ENCODE measurements at regions not wholly inside any gene's neighbourhood (a gene's known extent, or its start where the extent isn't known, plus 50 kb on each side); places are given as distances from the start of the nearest gene placed in this dataset.

DNA sequence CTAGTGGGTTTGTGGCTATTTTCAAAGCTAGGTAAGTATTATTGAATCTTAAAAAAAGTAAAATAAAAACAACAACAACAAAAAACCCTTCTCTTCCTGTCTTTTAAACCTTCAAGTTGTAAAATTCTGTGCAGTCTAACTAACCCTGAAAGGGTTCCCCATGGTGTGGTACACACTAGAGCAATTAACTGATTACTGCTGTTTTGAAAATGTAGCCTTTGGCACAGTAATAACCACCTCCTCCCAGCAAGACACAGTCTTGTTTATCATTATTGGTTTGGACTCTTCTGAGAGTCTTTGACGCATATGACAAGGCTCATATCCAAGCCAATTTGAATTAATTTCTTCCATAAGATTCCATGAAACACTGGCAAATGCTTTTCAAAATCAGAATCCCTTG lies 2184.6 kb upstream of the PIK3C3 start:
- Histone ChIP-seq H3K36me3 (no peaks in the 10 kb centered on the region), H3K9me3 (replicated peaks) (peaks cover 7% of the 10 kb centered on the region), H3K4me1 (replicated peaks) (no peaks in the 10 kb centered on the region), H3K4me3 (no peak overlapping the region), H3K27me3 (replicated peaks) (no peaks in the 10 kb centered on the region), H3K27ac (no peak overlapping the region)
- no peak for DNase-seq (ENCODE audit: low read depth in 1 of 2, low spot score in 2 of 2)

DNA sequence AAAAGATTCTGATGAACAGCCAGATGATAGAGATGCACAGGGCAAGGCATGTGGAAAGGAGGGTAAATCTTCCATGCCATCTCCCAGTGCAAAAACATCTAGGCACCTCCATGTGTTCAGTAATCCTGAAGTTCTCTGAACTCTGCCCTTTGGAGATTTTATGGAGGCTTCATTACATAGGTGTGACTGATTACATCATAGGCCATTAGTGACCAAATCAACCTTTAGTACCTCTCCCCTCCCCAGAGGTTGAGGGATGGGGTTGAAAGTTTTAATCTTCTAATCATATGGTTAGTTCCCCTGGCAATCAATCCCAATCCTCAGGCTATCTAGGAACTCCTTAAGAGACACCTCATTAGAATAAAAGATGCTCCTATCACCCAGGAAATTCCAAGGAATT lies 2190.2 kb upstream of the PIK3C3 start:
- Histone ChIP-seq H3K27me3 (replicated peaks) (no peaks in the 10 kb centered on the region), H3K4me3 (no peak overlapping the region), H3K9me3 (replicated peaks) (no peaks in the 10 kb centered on the region), H3K27ac (no peak overlapping the region), H3K4me1 (replicated peaks) (no peaks in the 10 kb centered on the region), H3K36me3 (no peaks in the 10 kb centered on the region)
- DNase-seq (ENCODE audit: low read depth in 1 of 2, low spot score in 2 of 2): no peak

- Histone ChIP-seq H3K9me3 (replicated peaks) (no peaks in the 10 kb centered on the region), H3K27ac (no peak overlapping the region), H3K4me3 (no peak overlapping the region), H3K36me3 (no peaks in the 10 kb centered on the region), H3K4me1 (replicated peaks) (no peaks in the 10 kb centered on the region), H3K27me3 (replicated peaks) (no peaks in the 10 kb centered on the region)
- DNase-seq (ENCODE audit: low read depth in 1 of 2, low spot score in 2 of 2): no peak
Measured at GRCh38 chr18:39761273-39761672, 2193.8 kb upstream of the PIK3C3 start.

- no peaks in the 10 kb centered on the region for H3K4me1 ChIP-seq (replicated peaks)
- no peaks in the 10 kb centered on the region; the same call in 1 of the 2 replicates for H3K9me3 ChIP-seq (replicated peaks)
- H3K4me3 ChIP-seq: no peak overlapping the region
- H3K36me3 ChIP-seq: no peaks in the 10 kb centered on the region
- no peaks in the 10 kb centered on the region for H3K27me3 ChIP-seq (replicated peaks)
- DNase-seq (ENCODE audit: low read depth in 1 of 2, low spot score in 2 of 2): no peak
- no peak overlapping the region for H3K27ac ChIP-seq
Measured at GRCh38 chr18:39759926-39760325, 2194.3 kb upstream of the CELF4 start.

GRCh38 chr18:39753178-39753577 lies 2187.6 kb upstream of the CELF4 start:
- no peaks in the 10 kb centered on the region for H3K36me3 ChIP-seq
- no peak for DNase-seq (ENCODE audit: low read depth in 1 of 2, low spot score in 2 of 2)
- H3K27ac ChIP-seq: no peak overlapping the region
- no peaks in the 10 kb centered on the region for H3K4me1 ChIP-seq (replicated peaks)
- no peaks in the 10 kb centered on the region for H3K27me3 ChIP-seq (replicated peaks)
- H3K4me3 ChIP-seq: no peak overlapping the region
- H3K9me3 ChIP-seq (replicated peaks): peaks cover 4% of the 10 kb centered on the region; the same call in 1 of the 2 replicates

DNA sequence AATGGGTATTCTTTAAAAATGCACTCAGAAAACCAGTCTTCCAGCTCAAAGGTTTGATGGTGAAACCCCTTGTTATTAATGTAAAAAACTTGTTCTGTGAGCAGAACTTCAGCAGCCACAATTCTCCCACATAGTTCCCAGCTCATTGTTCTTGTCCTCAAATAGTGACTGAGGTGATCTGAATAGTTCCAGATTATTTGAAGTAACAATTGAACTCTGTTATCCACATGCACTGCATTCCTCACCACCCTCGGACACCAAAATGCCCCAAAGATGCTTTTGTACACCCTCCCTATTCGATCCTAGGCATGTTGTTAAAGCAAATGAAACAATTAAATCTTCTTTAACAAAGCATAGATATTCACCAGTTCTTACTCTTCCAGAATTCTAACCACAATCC lies 2186.8 kb upstream of the CELF4 start:
- H3K27ac ChIP-seq: no peak overlapping the region
- H3K27me3 ChIP-seq (replicated peaks): no peaks in the 10 kb centered on the region
- peaks cover 4% of the 10 kb centered on the region; the same call in 1 of the 2 replicates for H3K9me3 ChIP-seq (replicated peaks)
- no peaks in the 10 kb centered on the region for H3K4me1 ChIP-seq (replicated peaks)
- no peak overlapping the region for H3K4me3 ChIP-seq
- no peak for DNase-seq (ENCODE audit: low read depth in 1 of 2, low spot score in 2 of 2)
- no peaks in the 10 kb centered on the region for H3K36me3 ChIP-seq

GRCh38 chr18:39751921-39752320 lies 2186.3 kb upstream of the CELF4 start:
- no peaks in the 10 kb centered on the region for H3K4me1 ChIP-seq (replicated peaks)
- H3K4me3 ChIP-seq: no peak overlapping the region
- DNase-seq (ENCODE audit: low read depth in 1 of 2, low spot score in 2 of 2): no peak
- H3K9me3 ChIP-seq (replicated peaks): peaks cover 4% of the 10 kb centered on the region; the same call in 1 of the 2 replicates
- H3K27me3 ChIP-seq (replicated peaks): no peaks in the 10 kb centered on the region
- H3K36me3 ChIP-seq: no peaks in the 10 kb centered on the region
- no peak overlapping the region for H3K27ac ChIP-seq

DNA sequence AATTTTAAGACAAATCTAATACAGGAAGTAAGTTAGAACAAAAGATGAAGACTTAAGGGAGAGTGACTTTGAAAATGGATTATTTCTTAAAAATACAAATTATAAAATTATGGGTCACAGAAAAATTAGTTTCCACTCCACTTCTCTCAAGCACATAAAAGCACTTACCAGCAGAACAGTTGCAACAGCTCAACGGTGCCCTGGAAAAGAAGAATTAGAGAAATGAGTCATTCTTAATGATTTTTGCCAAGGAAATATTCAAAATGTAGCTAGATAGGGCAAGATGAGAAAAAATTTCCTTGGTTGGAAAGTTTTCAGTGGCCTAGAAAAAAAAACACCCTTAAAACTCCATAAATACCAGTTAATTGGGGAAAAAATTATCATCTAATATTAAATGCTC lies 2185.6 kb upstream of the CELF4 start:
- H3K27ac ChIP-seq: no peak overlapping the region
- H3K27me3 ChIP-seq (replicated peaks): no peaks in the 10 kb centered on the region
- DNase-seq (ENCODE audit: low read depth in 1 of 2, low spot score in 2 of 2): no peak
- H3K4me3 ChIP-seq: no peak overlapping the region
- no peaks in the 10 kb centered on the region for H3K36me3 ChIP-seq
- no peaks in the 10 kb centered on the region for H3K4me1 ChIP-seq (replicated peaks)
- peaks cover 4% of the 10 kb centered on the region; the same call in 1 of the 2 replicates for H3K9me3 ChIP-seq (replicated peaks)

- Histone ChIP-seq H3K36me3 (no peaks in the 10 kb centered on the region), H3K27ac (no peak overlapping the region), H3K27me3 (replicated peaks) (no peaks in the 10 kb centered on the region), H3K4me3 (no peak overlapping the region), H3K4me1 (replicated peaks) (no peaks in the 10 kb centered on the region), H3K9me3 (replicated peaks) (peaks cover 5% of the 10 kb centered on the region; the same call in 1 of the 2 replicates)
- no peak for DNase-seq (ENCODE audit: low read depth in 1 of 2, low spot score in 2 of 2)
Measured at GRCh38 chr18:39749154-39749553, 2183.6 kb upstream of the CELF4 start.

DNA sequence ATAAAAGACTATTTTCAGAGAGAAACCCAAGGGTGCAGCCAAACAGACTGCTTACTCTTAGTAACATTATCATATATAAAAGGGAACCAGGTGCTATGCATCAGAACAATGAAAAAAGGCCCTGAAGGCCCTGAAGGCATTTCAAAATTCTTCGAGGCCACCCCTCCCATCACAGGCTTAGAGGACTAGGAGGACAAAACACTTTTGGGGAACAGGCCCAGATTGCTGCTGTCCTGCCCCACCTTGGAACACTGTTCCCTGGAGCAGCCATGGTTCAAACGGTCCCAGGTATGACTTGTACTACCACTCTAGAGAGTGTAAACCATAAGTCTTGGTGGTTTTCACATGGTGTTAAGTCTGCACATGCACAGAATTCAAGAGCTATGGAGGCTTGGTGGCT lies 2183.1 kb upstream of the CELF4 start:
- DNase-seq (ENCODE audit: low read depth in 1 of 2, low spot score in 2 of 2): no peak
- Histone ChIP-seq H3K36me3 (no peaks in the 10 kb centered on the region), H3K27me3 (replicated peaks) (no peaks in the 10 kb centered on the region), H3K27ac (no peak overlapping the region), H3K4me1 (replicated peaks) (no peaks in the 10 kb centered on the region), H3K4me3 (no peak overlapping the region), H3K9me3 (replicated peaks) (peaks cover 9% of the 10 kb centered on the region; the same call in 1 of the 2 replicates)

GRCh38 chr18:39746201-39746600 lies 2180.6 kb upstream of the CELF4 start:
- Histone ChIP-seq H3K36me3 (no peaks in the 10 kb centered on the region), H3K27me3 (replicated peaks) (no peaks in the 10 kb centered on the region), H3K4me3 (no peak overlapping the region), H3K9me3 (replicated peaks) (peaks cover 9% of the 10 kb centered on the region; the same call in 1 of the 2 replicates), H3K27ac (no peak overlapping the region), H3K4me1 (replicated peaks) (no peaks in the 10 kb centered on the region)
- no peak for DNase-seq (ENCODE audit: low read depth in 1 of 2, low spot score in 2 of 2)

GRCh38 chr18:39743463-39743862 lies 2177.9 kb upstream of the CELF4 start:
- no peak overlapping the region for H3K27ac ChIP-seq
- no peaks in the 10 kb centered on the region for H3K36me3 ChIP-seq
- DNase-seq (ENCODE audit: low read depth in 1 of 2, low spot score in 2 of 2): no peak
- H3K4me3 ChIP-seq: no peak overlapping the region
- no peaks in the 10 kb centered on the region for H3K4me1 ChIP-seq (replicated peaks)
- peaks cover 5% of the 10 kb centered on the region; the same call in 1 of the 2 replicates for H3K9me3 ChIP-seq (replicated peaks)
- no peaks in the 10 kb centered on the region for H3K27me3 ChIP-seq (replicated peaks)

DNA sequence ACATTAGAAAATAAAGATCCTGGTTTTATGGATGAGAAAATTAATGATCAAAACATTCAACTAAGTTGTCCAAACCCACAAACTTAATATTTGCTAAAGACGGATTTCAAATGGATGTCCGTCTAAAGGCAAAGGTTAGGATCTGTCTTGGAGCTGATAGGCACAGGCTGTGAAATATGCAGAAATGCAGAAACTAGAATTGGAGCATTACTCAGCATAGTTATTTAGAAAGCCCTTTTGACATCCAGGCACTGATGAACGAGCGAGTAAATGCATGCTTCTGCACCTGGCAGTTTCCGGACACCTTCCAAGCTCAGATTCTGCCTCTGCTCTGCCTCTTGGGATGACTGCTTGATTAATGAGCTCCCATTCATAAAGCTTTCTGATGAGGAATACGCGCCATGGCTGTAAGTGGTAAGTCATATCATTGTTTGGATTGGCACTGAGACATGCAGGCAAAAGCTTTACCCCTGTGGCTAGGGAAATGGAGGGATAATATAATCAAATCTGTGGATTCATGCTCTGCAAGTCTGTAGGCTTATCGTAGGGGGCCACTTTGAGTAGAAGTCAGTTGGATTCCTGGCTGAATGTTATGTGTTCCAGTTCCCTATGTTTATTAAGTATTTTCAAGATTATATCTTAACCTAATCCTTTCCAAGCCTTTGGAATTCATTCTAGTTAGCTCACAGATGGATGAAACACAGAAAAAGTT lies 2176.3 kb upstream of the CELF4 start:
- Histone ChIP-seq H3K27ac (no peak overlapping the region), H3K4me3 (no peak overlapping the region), H3K4me1 (replicated peaks) (no peaks in the 10 kb centered on the region), H3K36me3 (no peaks in the 10 kb centered on the region), H3K27me3 (replicated peaks) (no peaks in the 10 kb centered on the region), H3K9me3 (replicated peaks) (peaks cover 5% of the 10 kb centered on the region; the same call in 1 of the 2 replicates)
- DNase-seq (ENCODE audit: low read depth in 1 of 2, low spot score in 2 of 2): no peak

DNA sequence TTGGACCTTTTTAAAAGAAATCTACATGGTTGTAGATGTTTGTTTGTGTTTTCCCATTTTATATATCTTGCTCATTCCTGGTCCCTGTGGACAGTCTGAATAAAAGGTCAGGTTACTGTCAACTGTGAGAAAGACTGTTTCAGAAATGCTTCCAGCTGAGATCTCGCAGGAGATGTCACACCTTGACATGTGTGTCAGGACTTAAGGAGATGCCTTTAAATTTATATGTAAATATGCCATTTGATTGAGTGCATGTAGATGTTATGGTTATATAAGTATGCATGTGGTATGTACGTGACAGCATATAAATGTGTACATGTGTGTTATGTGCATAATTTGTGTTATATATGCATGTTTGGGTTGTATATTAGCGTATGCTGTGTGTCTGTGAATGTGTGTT lies 2172.3 kb upstream of the CELF4 start:
- Histone ChIP-seq H3K36me3 (no peaks in the 10 kb centered on the region), H3K9me3 (replicated peaks) (peaks cover 4% of the 10 kb centered on the region), H3K27me3 (replicated peaks) (no peaks in the 10 kb centered on the region), H3K4me3 (no peak overlapping the region), H3K4me1 (replicated peaks) (no peaks in the 10 kb centered on the region), H3K27ac (no peak overlapping the region)
- DNase-seq (ENCODE audit: low read depth in 1 of 2, low spot score in 2 of 2): no peak

DNA sequence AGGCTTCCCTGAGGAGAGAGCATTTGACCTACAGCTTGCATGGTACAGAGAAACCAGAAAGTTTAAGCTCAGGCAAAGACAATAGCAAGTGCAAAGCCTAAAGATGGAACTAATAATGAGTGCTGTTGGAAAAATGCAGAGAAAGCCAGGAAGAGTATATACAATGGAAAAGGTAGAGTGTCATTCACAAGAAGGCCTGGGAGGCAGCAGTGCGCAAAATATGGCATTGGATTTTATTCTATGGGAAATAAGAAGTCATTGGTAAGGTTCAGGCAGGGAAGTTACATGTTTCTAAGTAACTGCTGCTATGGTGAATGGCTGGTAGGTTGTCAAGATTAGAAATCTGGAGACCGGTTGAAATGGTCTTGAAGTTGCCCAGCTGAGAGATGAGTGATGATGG lies 2167.3 kb upstream of the CELF4 start:
- H3K36me3 ChIP-seq: no peaks in the 10 kb centered on the region
- no peak for DNase-seq (ENCODE audit: low read depth in 1 of 2, low spot score in 2 of 2)
- peaks cover 4% of the 10 kb centered on the region; the same call in 1 of the 2 replicates for H3K9me3 ChIP-seq (replicated peaks)
- H3K4me3 ChIP-seq: no peak overlapping the region
- H3K27me3 ChIP-seq (replicated peaks): no peaks in the 10 kb centered on the region
- no peaks in the 10 kb centered on the region for H3K4me1 ChIP-seq (replicated peaks)
- H3K27ac ChIP-seq: no peak overlapping the region
